ENCODE measurements at regions not wholly inside any gene's neighbourhood (a gene's known extent, or its start where the extent isn't known, plus 50 kb on each side); places are given as distances from the start of the nearest gene placed in this dataset.
"Not testable (repeated sequence)": the region's sequence is repeated elsewhere in the genome, so short reads cannot be mapped to it uniquely, and the experiment has no call there.

- H3K9me3 ChIP-seq (ENCODE audit: control insufficient read depth in 1 of 2, low read length in 2 of 2); H3K36me3 ChIP-seq (ENCODE audit: control insufficient read depth in 1 of 2, insufficient read depth in 2 of 2, low read length in 2 of 2); H3K27ac ChIP-seq (ENCODE audit: low read length); H3K27me3 ChIP-seq (ENCODE audit: low read depth, low read length); H3K4me1 ChIP-seq (ENCODE audit: control insufficient read depth in 1 of 2, insufficient read depth in 2 of 2, low read length in 2 of 2); H3K4me3 ChIP-seq (ENCODE audit: low read depth in 1 of 2, low read length in 2 of 2): not testable (repeated sequence)
Measured at GRCh38 chr1:224004552-224005315, 109.2 kb upstream of the FBXO28 start.

DNA sequence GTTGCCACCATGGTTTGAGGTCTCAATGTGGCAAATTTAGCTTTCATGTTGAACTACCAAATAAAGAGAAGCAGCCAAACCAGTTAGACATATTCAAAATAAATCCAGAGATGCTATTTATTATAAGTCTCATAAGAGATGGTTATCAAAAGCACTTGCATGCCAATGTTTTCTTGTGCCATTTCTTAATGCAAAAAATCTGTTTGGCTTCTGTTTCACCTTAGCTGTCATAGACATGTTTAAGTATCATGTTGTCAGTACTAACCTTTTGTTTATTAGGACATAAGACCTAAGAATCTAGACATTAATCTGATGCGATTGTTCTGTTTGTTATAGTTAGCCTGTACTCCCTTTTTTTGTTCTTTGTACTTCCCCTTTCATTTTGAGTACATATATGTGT, 110.0 kb upstream of the FBXO28 start:
- not testable (repeated sequence) for H3K36me3 ChIP-seq (ENCODE audit: control insufficient read depth in 1 of 2, insufficient read depth in 2 of 2, low read length in 2 of 2); H3K4me3 ChIP-seq (ENCODE audit: low read depth in 1 of 2, low read length in 2 of 2); H3K4me1 ChIP-seq (ENCODE audit: control insufficient read depth in 1 of 2, insufficient read depth in 2 of 2, low read length in 2 of 2); H3K9me3 ChIP-seq (ENCODE audit: control insufficient read depth in 1 of 2, low read length in 2 of 2); H3K27me3 ChIP-seq (ENCODE audit: low read depth, low read length); H3K27ac ChIP-seq (ENCODE audit: low read length)

DNA sequence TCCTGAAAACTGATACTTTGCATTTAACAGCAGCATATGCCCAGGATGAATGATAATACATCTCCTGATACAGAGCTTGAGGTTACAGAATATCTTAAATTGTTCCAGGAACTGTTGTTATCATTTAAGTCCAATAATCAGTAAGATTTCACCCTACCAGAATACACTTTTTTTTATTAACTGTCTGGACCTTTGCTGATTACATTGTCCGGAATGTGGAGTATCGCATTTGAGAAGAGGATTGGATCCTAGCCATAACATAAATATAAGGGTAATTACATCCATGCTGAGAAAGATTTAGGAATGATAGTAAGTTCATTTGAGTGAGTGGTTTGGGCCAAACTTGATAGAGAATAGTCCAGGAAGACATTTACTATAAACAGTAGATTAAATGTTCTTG, 112.2 kb upstream of the FBXO28 start:
- not testable (repeated sequence) for H3K9me3 ChIP-seq (ENCODE audit: control insufficient read depth in 1 of 2, low read length in 2 of 2); H3K27me3 ChIP-seq (ENCODE audit: low read depth, low read length); H3K4me3 ChIP-seq (ENCODE audit: low read depth in 1 of 2, low read length in 2 of 2); H3K36me3 ChIP-seq (ENCODE audit: control insufficient read depth in 1 of 2, insufficient read depth in 2 of 2, low read length in 2 of 2); H3K27ac ChIP-seq (ENCODE audit: low read length); H3K4me1 ChIP-seq (ENCODE audit: control insufficient read depth in 1 of 2, insufficient read depth in 2 of 2, low read length in 2 of 2)

DNA sequence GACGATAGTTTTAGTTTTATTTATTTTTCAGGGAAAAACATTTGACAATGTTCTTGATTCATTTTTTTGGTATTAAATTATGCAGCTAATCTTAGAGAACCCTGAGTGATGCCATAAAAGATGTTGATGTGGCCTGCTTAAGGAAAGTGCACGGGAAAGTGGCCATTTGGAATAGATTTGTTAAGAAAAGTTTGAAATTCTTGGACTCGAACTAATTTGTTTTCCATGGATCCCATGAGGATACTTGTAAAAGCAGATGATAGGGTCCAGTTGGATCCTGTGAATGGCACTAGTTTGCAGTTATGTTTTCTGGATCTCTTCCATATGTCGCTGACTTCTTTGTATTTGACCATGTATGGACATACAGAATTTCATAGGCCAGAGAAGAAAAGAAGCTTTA, 114.2 kb upstream of the FBXO28 start:
- not testable (repeated sequence) for H3K27ac ChIP-seq (ENCODE audit: low read length); H3K27me3 ChIP-seq (ENCODE audit: low read depth, low read length); H3K9me3 ChIP-seq (ENCODE audit: control insufficient read depth in 1 of 2, low read length in 2 of 2); H3K36me3 ChIP-seq (ENCODE audit: control insufficient read depth in 1 of 2, insufficient read depth in 2 of 2, low read length in 2 of 2); H3K4me1 ChIP-seq (ENCODE audit: control insufficient read depth in 1 of 2, insufficient read depth in 2 of 2, low read length in 2 of 2); H3K4me3 ChIP-seq (ENCODE audit: low read depth in 1 of 2, low read length in 2 of 2)

- H3K9me3 ChIP-seq (ENCODE audit: control insufficient read depth in 1 of 2, low read length in 2 of 2); H3K36me3 ChIP-seq (ENCODE audit: control insufficient read depth in 1 of 2, insufficient read depth in 2 of 2, low read length in 2 of 2); H3K27me3 ChIP-seq (ENCODE audit: low read depth, low read length); H3K4me1 ChIP-seq (ENCODE audit: control insufficient read depth in 1 of 2, insufficient read depth in 2 of 2, low read length in 2 of 2); H3K4me3 ChIP-seq (ENCODE audit: low read depth in 1 of 2, low read length in 2 of 2); H3K27ac ChIP-seq (ENCODE audit: low read length): not testable (repeated sequence)
Measured at GRCh38 chr1:223998676-223999455, 115.0 kb upstream of the FBXO28 start.

DNA sequence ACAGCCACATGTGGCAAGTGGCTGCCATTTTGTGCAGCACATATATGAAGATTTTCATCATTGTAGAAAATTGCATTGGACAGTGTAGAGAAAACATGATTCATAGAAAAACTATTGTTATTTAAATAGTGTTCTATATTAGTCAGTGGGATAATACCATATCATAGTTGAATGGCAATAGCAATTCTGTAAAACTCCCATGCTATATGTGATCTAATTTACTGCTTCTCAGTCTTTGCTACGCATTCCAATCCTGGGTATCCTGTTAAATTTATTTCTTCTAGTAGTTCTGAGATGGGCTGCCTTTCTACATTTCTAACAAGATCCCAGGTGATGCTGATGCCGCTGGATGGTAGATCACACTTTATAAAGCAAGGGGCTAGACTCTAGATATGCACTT, 117.5 kb upstream of the FBXO28 start:
- H3K4me1 ChIP-seq (ENCODE audit: control insufficient read depth in 1 of 2, insufficient read depth in 2 of 2, low read length in 2 of 2); H3K4me3 ChIP-seq (ENCODE audit: low read depth in 1 of 2, low read length in 2 of 2); H3K27ac ChIP-seq (ENCODE audit: low read length); H3K27me3 ChIP-seq (ENCODE audit: low read depth, low read length); H3K36me3 ChIP-seq (ENCODE audit: control insufficient read depth in 1 of 2, insufficient read depth in 2 of 2, low read length in 2 of 2); H3K9me3 ChIP-seq (ENCODE audit: control insufficient read depth in 1 of 2, low read length in 2 of 2): not testable (repeated sequence)

DNA sequence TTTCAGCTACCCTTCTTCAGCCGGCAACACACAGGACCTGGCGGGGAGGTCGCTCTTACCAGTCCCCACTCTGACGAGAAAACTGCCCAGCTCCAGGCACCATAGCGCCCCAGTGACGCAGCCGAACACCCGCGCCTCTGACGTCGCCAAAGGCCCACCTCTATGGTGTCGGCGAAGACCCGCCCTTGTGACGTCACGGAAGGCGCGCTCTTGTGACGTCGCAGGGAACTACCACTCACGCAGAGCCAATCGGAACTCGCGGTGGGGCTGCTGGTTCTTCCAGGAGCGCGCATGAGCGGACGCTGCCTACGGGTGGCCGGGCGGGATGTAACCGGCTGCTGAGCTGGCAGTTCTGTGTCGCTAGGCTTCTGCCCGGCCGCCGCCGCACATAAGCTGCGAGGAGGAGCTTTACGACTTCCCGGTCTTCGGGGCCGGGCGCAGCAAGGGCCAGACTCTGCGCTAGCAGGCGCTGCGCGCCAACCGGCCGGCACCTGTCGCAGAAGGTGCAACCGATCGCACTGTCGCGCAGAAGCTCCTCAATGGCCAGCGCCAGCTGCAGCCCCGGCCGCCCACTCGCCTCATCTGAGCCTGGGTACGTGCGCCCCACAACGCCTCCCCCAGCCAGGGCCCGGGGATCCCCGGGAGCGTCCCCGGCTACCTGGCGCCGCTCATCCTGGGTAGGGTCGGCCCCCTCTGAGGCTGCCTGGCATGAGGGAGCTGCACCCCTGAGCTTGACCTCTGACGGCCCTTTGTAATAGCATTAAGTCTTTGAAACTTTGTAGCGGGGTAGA, 121.3 kb upstream of the FBXO28 start:
- H3K36me3 ChIP-seq (ENCODE audit: control insufficient read depth in 1 of 2, insufficient read depth in 2 of 2, low read length in 2 of 2); H3K9me3 ChIP-seq (ENCODE audit: control insufficient read depth in 1 of 2, low read length in 2 of 2); H3K4me1 ChIP-seq (ENCODE audit: control insufficient read depth in 1 of 2, insufficient read depth in 2 of 2, low read length in 2 of 2); H3K27me3 ChIP-seq (ENCODE audit: low read depth, low read length): not testable (repeated sequence)
- Histone ChIP-seq H3K4me3 (ENCODE audit: low read depth in 1 of 2, low read length in 2 of 2) (peak overlapping the region in 1 of 2 donors; percentile 58), H3K27ac (ENCODE audit: low read length) (peak overlapping the region; percentile 51)

DNA sequence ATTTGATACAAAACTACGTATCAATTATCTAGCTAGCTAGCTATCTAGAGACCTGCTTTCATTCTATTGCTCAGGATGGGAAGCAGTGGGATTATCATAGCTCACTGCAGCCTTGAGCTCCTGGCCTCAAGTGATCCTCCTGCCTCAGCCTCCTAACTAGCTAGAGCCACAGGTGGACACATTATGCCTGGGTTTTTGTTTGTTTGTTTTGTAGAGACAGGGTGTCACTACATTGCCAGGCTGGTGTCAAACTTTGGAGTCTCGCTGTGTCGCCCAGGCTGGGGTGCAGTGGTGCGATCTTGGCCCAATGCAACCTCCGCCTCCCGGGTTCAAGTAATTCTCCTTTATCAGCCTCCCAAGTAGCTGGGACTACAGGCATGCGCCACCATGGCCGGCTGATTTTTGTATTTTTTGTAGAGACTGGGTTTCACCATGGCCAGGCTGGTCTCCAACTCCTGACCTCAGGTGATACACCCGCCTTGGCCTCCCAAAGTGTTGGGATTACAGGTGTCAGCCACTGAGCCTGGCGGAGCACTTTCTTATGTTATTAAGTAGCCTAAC, 122.5 kb upstream of the FBXO28 start:
- H3K27ac ChIP-seq (ENCODE audit: low read length); H3K4me3 ChIP-seq (ENCODE audit: low read depth in 1 of 2, low read length in 2 of 2); H3K9me3 ChIP-seq (ENCODE audit: control insufficient read depth in 1 of 2, low read length in 2 of 2); H3K27me3 ChIP-seq (ENCODE audit: low read depth, low read length); H3K4me1 ChIP-seq (ENCODE audit: control insufficient read depth in 1 of 2, insufficient read depth in 2 of 2, low read length in 2 of 2); H3K36me3 ChIP-seq (ENCODE audit: control insufficient read depth in 1 of 2, insufficient read depth in 2 of 2, low read length in 2 of 2): not testable (repeated sequence)

DNA sequence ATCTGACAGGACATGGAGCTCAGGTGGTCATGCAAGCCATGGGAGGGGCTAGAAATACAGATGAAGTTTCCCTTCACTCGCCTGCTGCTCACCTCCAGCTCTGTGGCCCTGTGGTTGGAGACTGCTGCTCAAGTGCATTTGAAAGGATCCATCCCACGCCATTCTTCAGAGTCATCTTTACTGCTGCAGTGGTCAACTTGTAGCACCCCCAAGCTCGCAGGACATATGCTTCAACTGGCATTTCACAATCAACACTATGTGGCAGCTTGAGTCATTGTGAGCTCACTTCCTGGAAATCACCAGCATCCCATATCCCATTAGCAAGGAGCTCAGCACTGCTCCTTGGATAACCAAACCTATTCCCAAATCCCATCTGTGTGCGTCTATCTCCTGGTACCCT, 116.2 kb upstream of the TP53BP2 start:
- H3K27me3 ChIP-seq (ENCODE audit: low read depth, low read length); H3K27ac ChIP-seq (ENCODE audit: low read length); H3K4me3 ChIP-seq (ENCODE audit: low read depth in 1 of 2, low read length in 2 of 2); H3K36me3 ChIP-seq (ENCODE audit: control insufficient read depth in 1 of 2, insufficient read depth in 2 of 2, low read length in 2 of 2); H3K9me3 ChIP-seq (ENCODE audit: control insufficient read depth in 1 of 2, low read length in 2 of 2); H3K4me1 ChIP-seq (ENCODE audit: control insufficient read depth in 1 of 2, insufficient read depth in 2 of 2, low read length in 2 of 2): not testable (repeated sequence)

- not testable (repeated sequence) for H3K27ac ChIP-seq (ENCODE audit: low read length); H3K4me1 ChIP-seq (ENCODE audit: control insufficient read depth in 1 of 2, insufficient read depth in 2 of 2, low read length in 2 of 2); H3K4me3 ChIP-seq (ENCODE audit: low read depth in 1 of 2, low read length in 2 of 2); H3K36me3 ChIP-seq (ENCODE audit: control insufficient read depth in 1 of 2, insufficient read depth in 2 of 2, low read length in 2 of 2); H3K9me3 ChIP-seq (ENCODE audit: control insufficient read depth in 1 of 2, low read length in 2 of 2); H3K27me3 ChIP-seq (ENCODE audit: low read depth, low read length)
Measured at GRCh38 chr1:223952801-223953200, 107.1 kb upstream of the TP53BP2 start.

GRCh38 chr1:223951551-223951950, 105.8 kb upstream of the TP53BP2 start:
- not testable (repeated sequence) for H3K9me3 ChIP-seq (ENCODE audit: control insufficient read depth in 1 of 2, low read length in 2 of 2); H3K27ac ChIP-seq (ENCODE audit: low read length); H3K36me3 ChIP-seq (ENCODE audit: control insufficient read depth in 1 of 2, insufficient read depth in 2 of 2, low read length in 2 of 2); H3K27me3 ChIP-seq (ENCODE audit: low read depth, low read length); H3K4me1 ChIP-seq (ENCODE audit: control insufficient read depth in 1 of 2, insufficient read depth in 2 of 2, low read length in 2 of 2); H3K4me3 ChIP-seq (ENCODE audit: low read depth in 1 of 2, low read length in 2 of 2)
